ENCODE measurements at regions not wholly inside any gene's neighbourhood (a gene's known extent, or its start where the extent isn't known, plus 50 kb on each side); places are given as distances from the start of the nearest gene placed in this dataset.

GRCh38 chr1:83813576-83813975 lies 185.4 kb downstream of the TTLL7 start:
- ATAC-seq = no peak

GRCh38 chr1:83810144-83810543 lies 188.8 kb downstream of the TTLL7 start:
- no peak for ATAC-seq

GRCh38 chr1:83808536-83808935 lies 190.4 kb downstream of the TTLL7 start:
- ATAC-seq = no peak

- no peak for ATAC-seq
These were observed 191.1 kb downstream of the TTLL7 start for GRCh38 chr1:83807821-83808220.

- ATAC-seq = no peak
These were observed 191.7 kb downstream of the TTLL7 start for GRCh38 chr1:83807231-83807630.

GRCh38 chr1:83805921-83806320 lies 193.0 kb downstream of the TTLL7 start:
- no peak for ATAC-seq

GRCh38 chr1:83802460-83803152 lies 196.3 kb downstream of the TTLL7 start:
- ATAC-seq = no peak

GRCh38 chr1:83802023-83802422 lies 196.9 kb downstream of the TTLL7 start:
- no peak for ATAC-seq

- ATAC-seq = no peak
These were observed 198.9 kb downstream of the TTLL7 start for GRCh38 chr1:83800066-83800465.

GRCh38 chr1:83799594-83799993 lies 199.3 kb downstream of the TTLL7 start:
- no peak for ATAC-seq

- no peak for ATAC-seq
These were observed 200.0 kb downstream of the TTLL7 start for GRCh38 chr1:83798965-83799364.

GRCh38 chr1:83796409-83796808 lies 202.5 kb downstream of the TTLL7 start:
- no peak for ATAC-seq

GRCh38 chr1:83794384-83794783 lies 204.5 kb downstream of the TTLL7 start:
- ATAC-seq = no peak

GRCh38 chr1:83791821-83792437 lies 207.0 kb downstream of the TTLL7 start:
- no peak for ATAC-seq

- no peak for ATAC-seq
These were observed 208.5 kb downstream of the TTLL7 start for GRCh38 chr1:83790446-83790845.

GRCh38 chr1:83787246-83787998 lies 211.5 kb downstream of the TTLL7 start:
- no peak for ATAC-seq

GRCh38 chr1:83781667-83782066 lies 217.3 kb downstream of the TTLL7 start:
- ATAC-seq = no peak

- ATAC-seq = no peak
These were observed 219.4 kb downstream of the TTLL7 start for GRCh38 chr1:83779565-83779964.

- no peak for ATAC-seq
These were observed 221.2 kb downstream of the TTLL7 start for GRCh38 chr1:83777758-83778101.

GRCh38 chr1:83776913-83777757 lies 221.8 kb downstream of the TTLL7 start:
- ATAC-seq = no peak

- no peak for ATAC-seq
These were observed 222.8 kb downstream of the TTLL7 start for GRCh38 chr1:83775977-83776603.

- no peak for ATAC-seq
These were observed 225.9 kb downstream of the TTLL7 start for GRCh38 chr1:83773059-83773458.

- ATAC-seq = no peak
These were observed 228.6 kb downstream of the TTLL7 start for GRCh38 chr1:83770319-83770661.

All from activated CD4-positive, CD25-positive, alpha-beta regulatory T cell treated with anti-CD3 and anti-CD28 coated beads, Interleukin-2, amount 50 U/mL, for 24 hours (primary cell).